ENCODE measurements at regions not wholly inside any gene's neighbourhood (a gene's known extent, or its start where the extent isn't known, plus 50 kb on each side); places are given as distances from the start of the nearest gene placed in this dataset.
"Not testable (repeated sequence)": the region's sequence is repeated elsewhere in the genome, so short reads cannot be mapped to it uniquely, and the experiment has no call there.

GRCh38 chr9:20237686-20238085 is 384.6 kb downstream of the MLLT3 start:
- DNase-seq, result no peak

- no peak for DNase-seq
Observed at GRCh38 chr9:20236676-20237075, 385.6 kb downstream of the MLLT3 start.

DNA sequence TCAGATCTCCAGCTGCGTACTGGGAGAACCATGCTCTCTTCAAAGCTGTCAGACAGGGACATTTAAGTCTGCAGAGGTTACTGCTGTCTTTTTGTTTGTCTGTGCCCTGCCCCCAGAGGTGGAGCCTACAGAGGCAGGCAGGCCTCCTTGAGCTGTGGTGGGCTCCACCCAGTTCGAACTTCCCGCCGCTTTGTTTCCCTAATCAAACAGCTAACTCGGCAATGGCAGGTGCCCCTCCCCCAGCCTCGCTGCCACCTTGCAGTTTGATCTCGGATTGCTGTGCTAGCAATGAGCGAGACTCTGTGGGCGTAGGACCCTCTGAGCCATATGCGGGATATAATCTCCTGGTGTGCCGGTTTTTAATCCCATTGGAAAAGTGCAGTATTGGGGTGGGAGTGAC is 387.1 kb downstream of the MLLT3 start:
- not testable (repeated sequence) for DNase-seq

DNA sequence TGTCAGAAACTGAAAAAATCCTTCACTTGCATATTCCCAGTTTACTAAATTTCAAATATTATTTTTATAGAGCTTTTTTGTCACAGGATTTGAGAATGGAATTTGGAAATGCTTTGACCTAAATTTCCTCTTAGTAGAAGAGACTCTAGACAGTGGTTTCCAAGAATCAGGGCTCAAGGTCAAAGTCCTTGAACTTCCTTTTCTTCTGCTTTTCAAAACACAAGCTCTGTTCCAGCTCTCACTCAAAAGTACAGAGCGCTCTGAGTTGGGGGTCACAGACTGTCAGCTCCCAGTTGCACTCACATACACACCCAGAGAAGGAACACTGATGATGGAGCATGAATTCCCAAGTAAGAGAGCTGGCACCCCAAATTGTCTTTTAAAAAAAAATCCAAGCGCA is 394.2 kb downstream of the MLLT3 start:
- no peak for DNase-seq

DNA sequence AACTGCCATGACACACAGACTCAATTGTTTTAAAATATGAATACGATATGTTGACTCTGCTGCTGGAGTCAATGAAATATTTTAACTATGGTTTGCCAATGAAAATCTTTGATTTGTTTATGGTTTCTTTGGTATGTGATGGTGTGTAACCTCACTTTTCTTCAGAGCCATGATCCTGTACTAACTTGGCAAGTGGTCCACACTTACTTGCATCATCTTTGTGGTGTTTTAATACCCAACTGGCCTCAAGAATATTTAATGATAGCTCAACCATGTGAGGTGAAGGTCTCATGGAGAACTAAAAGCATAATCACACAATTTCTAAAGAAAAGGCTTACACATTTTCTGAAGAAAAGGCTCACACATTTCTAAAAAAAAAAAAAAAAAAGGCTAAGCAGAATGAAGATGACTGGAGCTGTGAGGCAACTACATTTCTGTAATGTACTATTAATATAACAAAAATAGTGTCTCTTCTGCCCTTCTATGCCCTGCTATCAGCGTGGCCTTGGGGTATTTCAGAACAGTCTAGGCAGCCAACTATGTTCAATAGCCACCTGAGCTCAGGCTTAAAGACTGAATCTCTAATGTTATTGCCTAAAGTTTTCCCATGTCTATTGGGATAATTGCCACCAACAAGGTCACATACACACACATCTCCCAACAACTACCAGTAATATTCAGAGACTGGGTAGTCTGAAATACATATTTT is 395.0 kb downstream of the MLLT3 start:
- no peak for DNase-seq

GRCh38 chr9:20226345-20226744 is 396.0 kb downstream of the MLLT3 start:
- no peak for DNase-seq

DNA sequence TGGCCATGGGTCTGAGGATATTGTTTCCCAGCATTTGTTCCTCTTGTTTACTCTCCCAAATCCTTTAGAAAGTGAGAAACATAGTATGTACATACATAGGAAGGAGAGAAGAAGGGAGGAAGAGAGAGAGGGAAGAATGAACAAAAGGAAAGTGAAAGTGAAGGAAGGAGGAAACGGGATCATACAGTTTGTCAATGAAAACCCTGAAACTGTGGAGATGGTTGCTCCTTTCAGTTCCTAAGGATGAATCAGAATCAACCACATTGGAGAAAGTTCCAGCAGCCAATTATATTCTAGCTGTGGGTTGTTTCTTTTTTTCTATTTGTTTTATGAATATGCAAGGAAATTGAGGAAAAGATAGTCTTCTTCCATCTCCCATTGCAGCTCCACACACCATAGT is 396.5 kb downstream of the MLLT3 start:
- DNase-seq, result no peak

DNA sequence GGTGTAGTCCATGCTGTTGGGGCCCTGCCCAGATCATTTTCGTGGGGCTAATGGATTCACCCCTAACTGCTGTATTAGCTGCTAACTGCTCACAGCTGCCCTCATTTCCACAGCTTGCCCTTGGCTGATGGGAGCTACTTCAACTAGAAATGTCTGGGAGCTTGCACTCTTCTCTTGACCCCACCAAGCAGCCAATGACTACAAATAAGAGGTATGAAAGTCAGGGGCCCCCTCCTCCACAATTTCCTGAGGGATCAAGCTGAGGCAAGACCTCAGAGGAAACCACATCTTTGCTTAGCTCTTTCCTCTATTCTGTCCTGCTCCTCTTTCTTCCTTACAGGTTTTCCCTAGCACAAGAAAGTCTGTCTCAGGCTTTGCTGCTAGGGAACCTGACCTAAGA is 397.5 kb downstream of the MLLT3 start:
- DNase-seq, result no peak

GRCh38 chr9:20220286-20220685 is 402.0 kb downstream of the MLLT3 start:
- DNase-seq, result no peak

- no peak for DNase-seq
Observed at GRCh38 chr9:20219437-20219836, 402.9 kb downstream of the MLLT3 start.

DNA sequence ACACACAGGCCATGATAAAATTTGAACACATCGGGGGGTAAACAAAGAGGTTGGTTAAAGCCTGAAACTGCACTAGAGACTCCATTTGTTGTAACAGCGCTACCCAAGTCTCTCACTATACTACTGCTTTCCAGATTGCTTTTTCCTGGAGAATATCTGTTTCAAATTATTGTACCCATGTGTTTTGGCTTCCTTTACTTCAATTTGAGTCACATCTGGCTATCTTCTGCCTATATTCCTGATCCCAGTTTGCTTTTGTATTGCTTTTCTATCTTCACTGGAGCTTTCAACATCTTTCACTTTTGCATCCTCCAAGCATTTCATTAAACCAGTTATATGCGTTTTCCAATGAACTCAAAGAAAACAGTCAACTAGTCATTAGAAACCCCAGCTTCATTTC is 404.7 kb downstream of the MLLT3 start:
- DNase-seq, result no peak

DNA sequence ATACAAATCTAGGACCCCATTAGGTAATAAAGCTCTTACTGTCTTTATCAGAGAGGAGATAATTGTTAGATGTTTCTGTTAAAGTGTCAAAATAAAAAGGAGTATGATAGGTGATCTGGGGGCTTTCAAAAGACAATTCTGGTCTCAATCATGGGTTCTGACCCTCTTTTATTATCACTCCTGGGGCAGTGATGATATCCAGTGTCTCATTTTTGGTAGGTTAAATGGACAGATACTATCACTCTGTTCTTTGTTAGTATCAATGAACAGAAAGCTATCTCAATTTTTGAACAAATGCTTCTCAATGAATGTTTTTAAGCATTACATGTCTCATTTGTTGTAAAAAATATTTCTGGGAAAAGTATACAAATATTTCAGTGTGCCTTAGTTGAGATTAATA is 405.9 kb downstream of the MLLT3 start:
- no peak for DNase-seq

DNA sequence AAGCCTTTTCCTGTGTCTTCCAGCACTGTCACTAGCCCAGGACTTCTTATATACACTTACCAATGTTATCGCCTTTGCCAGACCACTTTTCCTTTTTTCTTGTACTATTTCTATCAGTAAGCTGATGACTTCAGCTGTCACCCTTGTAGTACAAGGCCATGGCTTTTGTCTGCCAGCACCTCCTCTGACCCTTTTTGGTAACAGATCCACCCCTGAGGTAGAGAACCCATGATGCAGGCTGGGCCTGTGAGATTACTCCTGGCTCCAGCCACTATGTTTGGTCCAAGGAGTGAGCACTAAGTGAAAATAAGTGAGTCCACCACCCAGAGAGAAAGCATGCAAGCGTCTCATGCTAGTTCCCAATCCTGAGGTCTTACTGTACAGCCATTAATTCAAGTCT is 406.7 kb downstream of the MLLT3 start:
- DNase-seq, result no peak

DNA sequence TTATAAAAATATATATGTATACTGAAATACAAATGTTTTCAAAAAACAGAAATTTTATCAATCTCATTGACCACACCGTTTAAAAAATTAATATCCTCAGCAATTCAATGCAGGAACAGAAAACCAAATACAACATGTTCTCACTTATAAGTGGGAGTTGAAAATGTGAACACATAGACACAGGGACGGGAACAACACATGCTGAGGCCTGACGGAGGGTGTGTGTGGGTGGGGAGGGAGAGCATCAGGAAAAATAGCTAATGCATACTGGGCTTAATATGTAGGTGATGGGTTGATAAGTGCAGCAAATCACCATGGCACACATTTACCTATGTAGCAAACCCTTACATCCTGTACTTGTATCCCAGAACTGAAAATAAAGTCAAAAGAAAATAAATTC is 409.5 kb downstream of the MLLT3 start:
- DNase-seq, result no peak

- peak; percentile 90 for DNase-seq
Observed at GRCh38 chr9:20209391-20210340, 412.6 kb downstream of the MLLT3 start.

- DNase-seq, result peak; percentile 86
Observed at GRCh38 chr9:20208961-20209371, 413.3 kb downstream of the MLLT3 start.

DNA sequence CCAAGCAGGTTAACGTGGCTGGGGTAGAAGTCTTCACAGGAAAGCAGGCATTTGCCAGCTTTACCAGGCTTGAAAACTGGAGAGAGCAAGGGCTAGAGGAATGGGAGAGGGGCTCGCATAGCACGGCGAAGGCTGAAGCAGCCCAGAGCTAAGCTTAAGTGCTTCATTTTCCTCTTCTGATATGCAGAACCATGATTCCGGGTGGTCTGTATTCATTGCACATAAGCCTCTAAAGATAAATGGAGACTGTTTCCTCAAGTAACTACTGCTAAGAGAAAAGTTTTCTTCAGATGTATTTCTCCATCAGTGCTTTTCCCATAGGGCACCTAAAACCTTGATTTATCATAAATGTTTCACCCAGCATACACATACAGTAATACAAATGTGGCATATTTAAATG is 414.1 kb downstream of the MLLT3 start:
- DNase-seq, result no peak

DNA sequence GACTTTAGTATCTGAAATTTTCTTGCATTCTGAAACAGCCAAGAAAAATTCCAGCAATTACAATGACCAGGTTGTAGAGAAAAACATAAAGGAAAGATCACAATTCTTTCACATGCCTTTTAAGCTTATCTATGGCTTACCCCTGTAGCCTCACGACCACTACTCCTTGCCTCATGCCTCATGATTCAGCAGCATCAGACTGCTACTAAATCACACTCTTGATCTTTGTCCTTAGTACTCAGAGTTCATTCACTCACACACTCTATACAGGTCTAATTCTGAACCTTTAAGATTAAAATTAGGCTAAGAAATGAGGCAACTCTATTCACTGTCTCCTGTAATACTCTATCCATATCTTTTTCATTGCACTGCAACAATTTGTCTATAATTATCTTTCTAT is 415.1 kb downstream of the MLLT3 start:
- no peak for DNase-seq

DNA sequence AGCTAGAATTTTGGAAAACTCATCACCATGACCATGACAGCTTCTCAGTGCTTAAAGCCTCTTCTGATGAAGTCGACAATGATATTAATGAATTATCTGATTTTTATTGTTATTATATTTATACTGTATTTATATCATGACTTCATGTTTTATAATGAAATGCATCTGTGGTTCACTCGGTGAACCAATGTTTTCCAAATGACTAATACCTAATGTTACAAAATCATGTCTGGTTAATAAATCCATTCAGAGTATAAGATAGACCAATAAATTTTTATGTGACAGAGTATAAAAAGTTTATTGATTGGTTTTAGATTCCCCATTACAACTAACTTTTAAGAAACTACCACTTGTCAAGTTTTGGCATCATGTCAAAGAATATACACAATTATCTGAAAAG is 416.5 kb downstream of the MLLT3 start:
- DNase-seq, result no peak

DNA sequence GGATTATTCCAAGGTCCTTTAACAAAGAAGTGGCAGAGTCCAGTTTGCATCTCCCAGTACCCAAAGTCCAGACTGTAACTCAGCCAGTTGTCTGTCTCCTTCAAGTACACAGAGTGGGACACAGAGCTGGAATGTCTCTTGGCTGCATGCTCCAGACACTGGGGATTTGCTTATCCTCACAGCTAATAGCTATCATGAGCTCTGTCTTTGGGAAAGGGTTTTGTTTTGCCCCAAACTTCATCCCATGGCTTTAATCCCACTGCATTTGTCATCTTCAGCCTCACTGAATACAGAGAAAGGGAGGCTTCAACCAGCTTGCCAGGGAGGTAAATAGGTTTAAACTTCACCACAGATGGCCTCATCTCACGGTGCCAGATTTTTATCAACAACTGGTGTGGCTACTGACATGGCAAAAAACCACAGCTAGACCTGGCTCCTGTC is 412.2 kb upstream of the SLC24A2 start:
- no peak for DNase-seq

DNA sequence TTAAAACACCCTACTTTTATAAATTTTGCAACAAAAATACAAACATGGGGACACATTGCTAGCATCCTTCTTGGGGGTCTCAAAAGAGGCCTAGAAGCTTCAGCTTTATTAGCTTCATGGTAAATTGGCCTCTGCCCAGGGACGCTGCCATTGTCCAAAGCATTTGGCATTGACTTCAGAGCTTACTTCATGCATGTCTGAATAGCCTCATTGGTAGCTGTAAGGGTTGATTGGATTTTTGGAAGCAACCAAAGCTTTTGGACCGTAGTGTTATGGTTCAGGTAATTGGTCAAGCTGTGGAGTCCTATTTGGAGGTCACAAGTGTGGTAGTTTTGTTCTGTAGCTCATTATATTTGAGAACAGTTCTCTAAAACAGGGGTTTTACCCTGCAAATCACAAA is 411.7 kb upstream of the SLC24A2 start:
- no peak for DNase-seq

DNA sequence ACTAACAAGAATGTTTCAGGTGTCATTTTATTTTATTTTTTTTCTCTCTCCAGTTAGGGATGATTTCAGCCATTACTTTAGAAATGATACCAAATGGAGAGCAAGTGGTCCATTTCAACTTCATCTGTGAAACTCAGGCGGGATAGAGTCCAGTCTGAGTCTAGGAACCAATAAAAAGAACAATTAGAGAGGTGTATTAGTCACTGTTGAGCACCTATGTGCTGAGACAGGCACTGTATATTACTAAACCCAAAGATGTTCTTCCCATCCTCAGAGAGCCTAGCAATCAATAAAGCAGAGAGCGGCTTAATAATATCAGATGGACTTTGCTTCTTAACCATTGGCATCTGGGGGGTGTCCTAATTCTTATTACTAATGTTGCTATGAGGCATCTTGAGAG is 410.3 kb upstream of the SLC24A2 start:
- DNase-seq, result no peak

GRCh38 chr9:20197976-20198685 is 409.3 kb upstream of the SLC24A2 start:
- no peak for DNase-seq

Data from activated CD4-positive, alpha-beta T cell treated with anti-CD3 and anti-CD28 coated beads, Interleukin-10, Interleukin-2, amounts not matched to agents 100 ng/mL and 50 ng/mL, durations not matched to agents 16 hours and 8 hours (primary cell).